ENCODE measurements at regions not wholly inside any gene's neighbourhood (a gene's known extent, or its start where the extent isn't known, plus 50 kb on each side); places are given as distances from the start of the nearest gene placed in this dataset.
"Not testable (repeated sequence)": the region's sequence is repeated elsewhere in the genome, so short reads cannot be mapped to it uniquely, and the experiment has no call there.

- in situ Hi-C loops (cut with HindIII; ENCODE audit: low pct_ligation_motif_present, low pct_unique_long_range_greater_than_20kb, low sequenced_read_pairs): no loop called here
Observed at GRCh38 chr14:30330033-30330432, 228.9 kb upstream of the G2E3 start.

GRCh38 chr14:30330445-30330844 lies 228.5 kb upstream of the G2E3 start:
- in situ Hi-C loops (cut with HindIII; ENCODE audit: low pct_ligation_motif_present, low pct_unique_long_range_greater_than_20kb, low sequenced_read_pairs): no loop called here
- peak; percentile 8 for DNase-seq

More at GRCh38 chr14:30330033-30330432, 228.9 kb upstream of the G2E3 start:
- no peak for DNase-seq

GRCh38 chr14:30331030-30331429 lies 227.9 kb upstream of the G2E3 start:
- DNase-seq: no peak
- in situ Hi-C loops (cut with HindIII; ENCODE audit: low pct_ligation_motif_present, low pct_unique_long_range_greater_than_20kb, low sequenced_read_pairs): no loop called here

GRCh38 chr14:30332374-30332773 lies 226.6 kb upstream of the G2E3 start:
- no peak for DNase-seq
- in situ Hi-C loops (cut with HindIII; ENCODE audit: low pct_ligation_motif_present, low pct_unique_long_range_greater_than_20kb, low sequenced_read_pairs): no loop called here

- DNase-seq: no peak
- in situ Hi-C loops (cut with HindIII; ENCODE audit: low pct_ligation_motif_present, low pct_unique_long_range_greater_than_20kb, low sequenced_read_pairs): no loop called here
Observed at GRCh38 chr14:30333934-30334333, 225.0 kb upstream of the G2E3 start.

- in situ Hi-C loops (cut with HindIII; ENCODE audit: low pct_ligation_motif_present, low pct_unique_long_range_greater_than_20kb, low sequenced_read_pairs): no loop called here
- no peak for DNase-seq
Observed at GRCh38 chr14:30337456-30337855, 221.5 kb upstream of the G2E3 start.

- no peak for DNase-seq
- in situ Hi-C loops (cut with HindIII; ENCODE audit: low pct_ligation_motif_present, low pct_unique_long_range_greater_than_20kb, low sequenced_read_pairs): no loop called here
Observed at GRCh38 chr14:30339311-30339901, 219.6 kb upstream of the G2E3 start.

- in situ Hi-C loops (cut with HindIII; ENCODE audit: low pct_ligation_motif_present, low pct_unique_long_range_greater_than_20kb, low sequenced_read_pairs): no loop called here
Observed at GRCh38 chr14:30340495-30340894, 218.5 kb upstream of the G2E3 start.

GRCh38 chr14:30345511-30345910 lies 213.4 kb upstream of the G2E3 start:
- in situ Hi-C loops (cut with HindIII; ENCODE audit: low pct_ligation_motif_present, low pct_unique_long_range_greater_than_20kb, low sequenced_read_pairs): no loop called here

More at GRCh38 chr14:30340495-30340894, 218.5 kb upstream of the G2E3 start:
- DNase-seq: no peak

GRCh38 chr14:30348445-30348844 lies 210.5 kb upstream of the G2E3 start:
- DNase-seq: no peak
- in situ Hi-C loops (cut with HindIII; ENCODE audit: low pct_ligation_motif_present, low pct_unique_long_range_greater_than_20kb, low sequenced_read_pairs): no loop called here

More at GRCh38 chr14:30345511-30345910, 213.4 kb upstream of the G2E3 start:
- DNase-seq: no peak

GRCh38 chr14:30349520-30349919 lies 209.4 kb upstream of the G2E3 start:
- DNase-seq: no peak
- in situ Hi-C loops (cut with HindIII; ENCODE audit: low pct_ligation_motif_present, low pct_unique_long_range_greater_than_20kb, low sequenced_read_pairs): no loop called here

- no peak for DNase-seq
- in situ Hi-C loops (cut with HindIII; ENCODE audit: low pct_ligation_motif_present, low pct_unique_long_range_greater_than_20kb, low sequenced_read_pairs): no loop called here
Observed at GRCh38 chr14:30354439-30354838, 204.5 kb upstream of the G2E3 start.

GRCh38 chr14:30355431-30355913 lies 203.5 kb upstream of the G2E3 start:
- DNase-seq: no peak
- in situ Hi-C loops (cut with HindIII; ENCODE audit: low pct_ligation_motif_present, low pct_unique_long_range_greater_than_20kb, low sequenced_read_pairs): no loop called here

- DNase-seq: no peak
- in situ Hi-C loops (cut with HindIII; ENCODE audit: low pct_ligation_motif_present, low pct_unique_long_range_greater_than_20kb, low sequenced_read_pairs): no loop called here
Observed at GRCh38 chr14:30356438-30357202, 202.3 kb upstream of the G2E3 start.

- DNase-seq: no peak
Observed at GRCh38 chr14:30357791-30358190, 201.2 kb upstream of the G2E3 start.

GRCh38 chr14:30362369-30363218 lies 196.4 kb upstream of the G2E3 start:
- DNase-seq: no peak
- in situ Hi-C loops (cut with HindIII; ENCODE audit: low pct_ligation_motif_present, low pct_unique_long_range_greater_than_20kb, low sequenced_read_pairs): no loop called here

More at GRCh38 chr14:30357791-30358190, 201.2 kb upstream of the G2E3 start:
- in situ Hi-C loops (cut with HindIII; ENCODE audit: low pct_ligation_motif_present, low pct_unique_long_range_greater_than_20kb, low sequenced_read_pairs): no loop called here

- in situ Hi-C loops (cut with HindIII; ENCODE audit: low pct_ligation_motif_present, low pct_unique_long_range_greater_than_20kb, low sequenced_read_pairs); DNase-seq: not testable (repeated sequence)
Observed at GRCh38 chr14:30363219-30363880, 195.6 kb upstream of the G2E3 start.

GRCh38 chr14:30369502-30370180 lies 189.3 kb upstream of the G2E3 start:
- in situ Hi-C loops (cut with HindIII; ENCODE audit: low pct_ligation_motif_present, low pct_unique_long_range_greater_than_20kb, low sequenced_read_pairs): no loop called here
- DNase-seq: no peak
